ENCODE measurements at regions not wholly inside any gene's neighbourhood (a gene's known extent, or its start where the extent isn't known, plus 50 kb on each side); places are given as distances from the start of the nearest gene placed in this dataset.
"Not testable (repeated sequence)": the region's sequence is repeated elsewhere in the genome, so short reads cannot be mapped to it uniquely, and the experiment has no call there.

DNA sequence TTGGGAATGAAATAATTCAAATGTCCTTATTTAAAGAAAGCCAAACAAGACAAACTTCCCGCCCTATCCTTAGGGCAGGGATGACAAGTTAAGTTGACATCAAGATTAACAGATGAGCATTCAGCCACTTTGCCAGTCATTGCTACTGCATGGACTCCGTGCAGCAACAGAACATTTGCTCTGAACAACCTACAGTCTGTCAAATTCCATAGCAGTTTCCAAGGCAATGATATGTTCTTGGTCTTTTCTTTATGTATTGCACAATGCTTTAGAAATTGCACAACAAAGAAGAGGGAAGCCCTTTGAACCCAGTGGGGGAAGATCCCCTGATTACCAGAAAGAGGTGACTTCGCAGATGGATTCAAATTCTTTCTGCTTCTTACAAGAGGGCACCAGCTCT lies 269.8 kb downstream of the BCAT1 start:
- H3K4me2 ChIP-seq (ENCODE audit: low read depth, low read length, poor library complexity, severe bottlenecking): no peak overlapping the region
- H3K9ac ChIP-seq (ENCODE audit: low read length): no peak overlapping the region
- no peaks in the 10 kb centered on the region for H3K36me3 ChIP-seq (ENCODE audit: insufficient read depth, low read length)
- H3K79me2 ChIP-seq (ENCODE audit: low read length): no peaks in the 10 kb centered on the region
- H3K27ac ChIP-seq (ENCODE audit: low read length): no peak overlapping the region
- no peaks in the 10 kb centered on the region for H3K9me3 ChIP-seq (ENCODE audit: low read length)
- H3K9me2 ChIP-seq (replicated peaks; ENCODE audit: insufficient read depth, low read length): no peaks in the 10 kb centered on the region
- DNase-seq: no peak
- H4K20me1 ChIP-seq (ENCODE audit: insufficient read depth, low read depth, low read length): no peaks in the 10 kb centered on the region
- H2AFZ ChIP-seq (ENCODE audit: low read length): no peak overlapping the region
- H3K27me3 ChIP-seq (ENCODE audit: low read length): no peaks in the 10 kb centered on the region
- no peaks in the 10 kb centered on the region for H3K4me1 ChIP-seq (ENCODE audit: low read length)
- no peak overlapping the region for H3K4me3 ChIP-seq (ENCODE audit: low read length)

DNA sequence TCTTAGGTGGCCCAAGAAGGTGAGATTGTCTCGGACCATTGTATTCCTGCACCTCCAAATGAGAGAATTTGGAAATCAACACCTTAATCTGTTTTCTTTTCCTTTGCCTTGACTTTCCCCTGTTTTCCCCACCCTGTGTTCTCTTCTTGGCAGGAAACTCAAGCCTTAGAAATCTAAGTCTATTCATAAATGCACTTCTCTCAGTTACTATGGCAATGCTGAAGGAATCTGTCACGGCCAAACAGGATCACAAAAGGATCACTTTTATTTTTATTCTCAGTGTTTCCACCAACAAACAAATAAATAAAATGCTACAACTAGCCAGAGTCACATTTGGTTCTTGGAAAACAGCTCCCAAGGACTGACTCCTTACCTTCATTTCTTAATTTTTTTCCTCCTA lies 270.5 kb downstream of the BCAT1 start:
- Histone ChIP-seq H3K4me3 (ENCODE audit: low read length) (no peak overlapping the region), H3K9me2 (replicated peaks; ENCODE audit: insufficient read depth, low read length) (no peaks in the 10 kb centered on the region), H3K4me2 (ENCODE audit: low read depth, low read length, poor library complexity, severe bottlenecking) (no peak overlapping the region), H3K9me3 (ENCODE audit: low read length) (no peaks in the 10 kb centered on the region), H3K79me2 (ENCODE audit: low read length) (no peaks in the 10 kb centered on the region), H2AFZ (ENCODE audit: low read length) (no peak overlapping the region), H3K36me3 (ENCODE audit: insufficient read depth, low read length) (no peaks in the 10 kb centered on the region), H3K27me3 (ENCODE audit: low read length) (no peaks in the 10 kb centered on the region), H3K4me1 (ENCODE audit: low read length) (no peaks in the 10 kb centered on the region), H3K27ac (ENCODE audit: low read length) (no peak overlapping the region), H3K9ac (ENCODE audit: low read length) (no peak overlapping the region), H4K20me1 (ENCODE audit: insufficient read depth, low read depth, low read length) (no peaks in the 10 kb centered on the region)
- no peak for DNase-seq

DNA sequence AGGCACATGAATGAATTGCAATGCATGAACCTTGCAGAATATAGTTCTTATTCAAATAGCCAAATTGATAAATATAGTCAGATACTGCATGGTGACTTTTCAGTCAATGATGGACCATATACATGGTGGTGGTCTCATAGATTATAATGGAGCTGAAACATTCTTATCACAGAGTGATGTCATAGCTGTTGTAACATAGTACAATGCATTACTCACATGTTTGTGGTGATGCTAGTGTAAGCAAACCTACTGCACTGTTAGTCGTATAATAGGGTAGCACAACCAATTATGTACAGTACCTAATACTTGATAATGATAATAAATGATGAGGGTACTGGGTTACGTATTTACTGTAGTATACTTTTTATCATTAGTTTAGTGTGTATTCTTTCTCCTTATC lies 280.3 kb downstream of the BCAT1 start:
- H3K4me2 ChIP-seq (ENCODE audit: low read depth, low read length, poor library complexity, severe bottlenecking): no peak overlapping the region
- H4K20me1 ChIP-seq (ENCODE audit: insufficient read depth, low read depth, low read length): no peaks in the 10 kb centered on the region
- no peak overlapping the region for H3K27ac ChIP-seq (ENCODE audit: low read length)
- no peak overlapping the region for H3K9ac ChIP-seq (ENCODE audit: low read length)
- no peak for DNase-seq
- no peak overlapping the region for H3K4me3 ChIP-seq (ENCODE audit: low read length)
- H3K27me3 ChIP-seq (ENCODE audit: low read length): no peaks in the 10 kb centered on the region
- H3K9me3 ChIP-seq (ENCODE audit: low read length): no peaks in the 10 kb centered on the region
- H2AFZ ChIP-seq (ENCODE audit: low read length): no peak overlapping the region
- H3K79me2 ChIP-seq (ENCODE audit: low read length): no peaks in the 10 kb centered on the region
- no peaks in the 10 kb centered on the region for H3K36me3 ChIP-seq (ENCODE audit: insufficient read depth, low read length)
- H3K4me1 ChIP-seq (ENCODE audit: low read length): no peaks in the 10 kb centered on the region
- no peaks in the 10 kb centered on the region for H3K9me2 ChIP-seq (replicated peaks; ENCODE audit: insufficient read depth, low read length)

DNA sequence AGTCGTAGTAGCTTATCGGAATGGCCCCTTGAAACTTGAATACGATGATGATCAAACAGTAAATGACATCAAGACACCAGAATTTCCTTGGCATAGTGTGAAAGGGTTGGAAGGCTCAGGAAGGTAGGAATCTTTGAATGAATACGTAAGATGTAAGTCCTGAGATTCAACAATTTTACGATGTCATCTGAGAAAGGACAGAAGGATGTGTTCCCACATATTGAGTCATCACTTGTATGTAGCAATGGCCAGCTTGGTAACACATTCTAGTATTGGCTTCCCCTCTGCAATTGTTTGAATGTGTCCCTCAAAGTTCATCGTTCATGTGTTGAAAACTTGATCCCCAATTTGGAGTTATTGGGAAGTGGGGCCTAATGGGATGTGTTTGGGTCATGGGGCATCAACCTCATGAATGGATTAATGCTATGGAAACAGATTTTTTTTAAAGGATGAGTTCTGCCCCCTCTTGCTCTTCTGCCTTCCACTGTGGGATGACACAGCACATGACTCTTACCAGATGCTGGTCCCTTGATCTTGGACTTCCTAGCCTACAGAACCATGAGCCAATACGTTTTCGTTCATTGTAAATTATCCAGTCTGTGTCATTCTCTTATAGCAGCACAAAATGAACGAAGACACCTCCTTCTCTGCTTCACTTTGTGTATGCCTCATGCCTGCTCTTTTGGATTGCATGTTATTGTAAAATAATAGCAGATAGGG lies 284.6 kb downstream of the BCAT1 start:
- H3K27ac ChIP-seq (ENCODE audit: low read length): no peak overlapping the region
- H3K27me3 ChIP-seq (ENCODE audit: low read length): no peaks in the 10 kb centered on the region
- no peak overlapping the region for H3K4me2 ChIP-seq (ENCODE audit: low read depth, low read length, poor library complexity, severe bottlenecking)
- no peak for DNase-seq
- H3K9me2 ChIP-seq (replicated peaks; ENCODE audit: insufficient read depth, low read length): no peaks in the 10 kb centered on the region
- H3K36me3 ChIP-seq (ENCODE audit: insufficient read depth, low read length): no peaks in the 10 kb centered on the region
- no peak overlapping the region for H3K9ac ChIP-seq (ENCODE audit: low read length)
- H3K4me1 ChIP-seq (ENCODE audit: low read length): no peaks in the 10 kb centered on the region; the same call in 1 of the 2 replicates
- no peak overlapping the region for H2AFZ ChIP-seq (ENCODE audit: low read length)
- no peaks in the 10 kb centered on the region for H3K9me3 ChIP-seq (ENCODE audit: low read length)
- no peaks in the 10 kb centered on the region for H3K79me2 ChIP-seq (ENCODE audit: low read length)
- no peaks in the 10 kb centered on the region for H4K20me1 ChIP-seq (ENCODE audit: insufficient read depth, low read depth, low read length)
- H3K4me3 ChIP-seq (ENCODE audit: low read length): no peak overlapping the region

GRCh38 chr12:24661657-24662096 lies 287.2 kb downstream of the BCAT1 start:
- no peaks in the 10 kb centered on the region for H3K9me2 ChIP-seq (replicated peaks; ENCODE audit: insufficient read depth, low read length)
- H3K27ac ChIP-seq (ENCODE audit: low read length): no peak overlapping the region
- H3K9me3 ChIP-seq (ENCODE audit: low read length): no peaks in the 10 kb centered on the region
- H4K20me1 ChIP-seq (ENCODE audit: insufficient read depth, low read depth, low read length): no peaks in the 10 kb centered on the region
- no peak overlapping the region for H3K9ac ChIP-seq (ENCODE audit: low read length)
- H3K4me2 ChIP-seq (ENCODE audit: low read depth, low read length, poor library complexity, severe bottlenecking): no peak overlapping the region
- H3K36me3 ChIP-seq (ENCODE audit: insufficient read depth, low read length): no peaks in the 10 kb centered on the region
- H3K79me2 ChIP-seq (ENCODE audit: low read length): no peaks in the 10 kb centered on the region
- H3K4me3 ChIP-seq (ENCODE audit: low read length): no peak overlapping the region
- DNase-seq: no peak
- H3K27me3 ChIP-seq (ENCODE audit: low read length): no peaks in the 10 kb centered on the region
- H2AFZ ChIP-seq (ENCODE audit: low read length): no peak overlapping the region
- H3K4me1 ChIP-seq (ENCODE audit: low read length): no peaks in the 10 kb centered on the region; the same call in 1 of the 2 replicates

- no peaks in the 10 kb centered on the region for H3K9me2 ChIP-seq (replicated peaks; ENCODE audit: insufficient read depth, low read length)
- H3K4me2 ChIP-seq (ENCODE audit: low read depth, low read length, poor library complexity, severe bottlenecking): no peak overlapping the region
- no peaks in the 10 kb centered on the region for H3K79me2 ChIP-seq (ENCODE audit: low read length)
- H2AFZ ChIP-seq (ENCODE audit: low read length): no peak overlapping the region
- H3K4me1 ChIP-seq (ENCODE audit: low read length): no peaks in the 10 kb centered on the region; the same call in 1 of the 2 replicates
- no peak overlapping the region for H3K9ac ChIP-seq (ENCODE audit: low read length)
- H3K27ac ChIP-seq (ENCODE audit: low read length): no peak overlapping the region
- H3K4me3 ChIP-seq (ENCODE audit: low read length): no peak overlapping the region
- no peaks in the 10 kb centered on the region for H4K20me1 ChIP-seq (ENCODE audit: insufficient read depth, low read depth, low read length)
- H3K9me3 ChIP-seq (ENCODE audit: low read length): no peaks in the 10 kb centered on the region
- no peaks in the 10 kb centered on the region for H3K27me3 ChIP-seq (ENCODE audit: low read length)
- no peaks in the 10 kb centered on the region for H3K36me3 ChIP-seq (ENCODE audit: insufficient read depth, low read length)
- DNase-seq: no peak
Observed at GRCh38 chr12:24659016-24659415, 289.9 kb downstream of the BCAT1 start.

- not testable (repeated sequence) for H3K9ac ChIP-seq (ENCODE audit: low read length); H2AFZ ChIP-seq (ENCODE audit: low read length); H3K4me1 ChIP-seq (ENCODE audit: low read length); H3K79me2 ChIP-seq (ENCODE audit: low read length); H4K20me1 ChIP-seq (ENCODE audit: insufficient read depth, low read depth, low read length); H3K4me2 ChIP-seq (ENCODE audit: low read depth, low read length, poor library complexity, severe bottlenecking); H3K9me2 ChIP-seq (replicated peaks; ENCODE audit: insufficient read depth, low read length); H3K9me3 ChIP-seq (ENCODE audit: low read length); H3K4me3 ChIP-seq (ENCODE audit: low read length); DNase-seq; H3K27ac ChIP-seq (ENCODE audit: low read length); H3K27me3 ChIP-seq (ENCODE audit: low read length); H3K36me3 ChIP-seq (ENCODE audit: insufficient read depth, low read length)
Observed at GRCh38 chr12:24654344-24654743, 294.6 kb downstream of the BCAT1 start.

DNA sequence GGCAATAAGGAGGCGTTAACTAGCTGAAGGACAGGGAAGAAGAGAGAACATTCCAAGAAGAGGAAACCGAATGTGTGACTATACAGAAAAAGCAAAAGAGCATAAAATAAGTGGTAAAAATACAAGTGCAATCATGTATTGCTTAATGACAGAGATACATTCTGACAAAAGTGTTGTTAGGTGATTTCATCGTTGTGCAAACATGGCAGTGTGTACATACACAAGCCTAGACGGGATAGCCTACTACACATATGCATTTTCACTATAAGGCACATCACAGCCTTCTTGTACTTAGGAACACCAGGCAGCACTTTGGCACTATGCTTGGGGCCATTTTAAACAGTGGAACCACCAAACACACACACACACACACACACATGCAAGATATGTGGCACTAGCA lies 299.3 kb downstream of the BCAT1 start:
- Histone ChIP-seq H3K9me2 (replicated peaks; ENCODE audit: insufficient read depth, low read length) (no peaks in the 10 kb centered on the region), H3K36me3 (ENCODE audit: insufficient read depth, low read length) (no peaks in the 10 kb centered on the region), H4K20me1 (ENCODE audit: insufficient read depth, low read depth, low read length) (no peaks in the 10 kb centered on the region), H3K27ac (ENCODE audit: low read length) (no peak overlapping the region), H3K4me1 (ENCODE audit: low read length) (peaks cover 23% of the 10 kb centered on the region), H3K9ac (ENCODE audit: low read length) (no peak overlapping the region), H2AFZ (ENCODE audit: low read length) (no peak overlapping the region), H3K9me3 (ENCODE audit: low read length) (no peaks in the 10 kb centered on the region), H3K79me2 (ENCODE audit: low read length) (no peaks in the 10 kb centered on the region), H3K4me3 (ENCODE audit: low read length) (no peak overlapping the region), H3K27me3 (ENCODE audit: low read length) (no peaks in the 10 kb centered on the region), H3K4me2 (ENCODE audit: low read depth, low read length, poor library complexity, severe bottlenecking) (no peak overlapping the region)
- DNase-seq: no peak
